CD4-positive, alpha-beta T cell treated with Interleukin-15 for 1 hour (primary cell): ENCODE measurements at regions not wholly inside any gene's neighbourhood (a gene's known extent, or its start where the extent isn't known, plus 50 kb on each side); places are given as distances from the start of the nearest gene placed in this dataset.
"Not testable (repeated sequence)": the region's sequence is repeated elsewhere in the genome, so short reads cannot be mapped to it uniquely, and the experiment has no call there.

Experiments used
- DNase-seq: peaks from one replicate; pipeline ENCODE4 v3.0.0-alpha.2; 2020

- DNase-seq: no peak
These were observed 117.7 kb upstream of the NR3C1 start for GRCh38 chr5:143521141-143521540.

GRCh38 chr5:143519215-143519614 lies 115.7 kb upstream of the NR3C1 start:
- not testable (repeated sequence) for DNase-seq

- not testable (repeated sequence) for DNase-seq
These were observed 114.3 kb upstream of the NR3C1 start for GRCh38 chr5:143517824-143518223.

GRCh38 chr5:143516249-143516648 lies 112.8 kb upstream of the NR3C1 start:
- DNase-seq: no peak

- no peak for DNase-seq
These were observed 112.3 kb upstream of the NR3C1 start for GRCh38 chr5:143515829-143516228.

GRCh38 chr5:143514616-143515335 lies 111.3 kb upstream of the NR3C1 start:
- DNase-seq: no peak

- no peak for DNase-seq
These were observed 110.2 kb upstream of the NR3C1 start for GRCh38 chr5:143513720-143514119.

- no peak for DNase-seq
These were observed 108.2 kb upstream of the NR3C1 start for GRCh38 chr5:143511736-143512135.

- no peak for DNase-seq
These were observed 106.3 kb upstream of the NR3C1 start for GRCh38 chr5:143509758-143510221.

- DNase-seq: no peak
These were observed 103.5 kb upstream of the NR3C1 start for GRCh38 chr5:143506836-143507552.

- no peak for DNase-seq
These were observed 102.4 kb upstream of the NR3C1 start for GRCh38 chr5:143505934-143506333.

GRCh38 chr5:143505354-143505753 lies 101.9 kb upstream of the NR3C1 start:
- no peak for DNase-seq

GRCh38 chr5:143501310-143502044 lies 98.0 kb upstream of the NR3C1 start:
- DNase-seq: no peak

GRCh38 chr5:143499480-143500114 lies 96.1 kb upstream of the NR3C1 start:
- DNase-seq: no peak

GRCh38 chr5:143498821-143499220 lies 95.3 kb upstream of the NR3C1 start:
- DNase-seq: no peak

GRCh38 chr5:143497749-143498148 lies 94.3 kb upstream of the NR3C1 start:
- no peak for DNase-seq

GRCh38 chr5:143496943-143497342 lies 93.5 kb upstream of the NR3C1 start:
- DNase-seq: no peak

GRCh38 chr5:143495821-143496275 lies 92.4 kb upstream of the NR3C1 start:
- DNase-seq: no peak

GRCh38 chr5:143495110-143495509 lies 91.6 kb upstream of the NR3C1 start:
- DNase-seq: no peak

GRCh38 chr5:143494595-143494994 lies 91.1 kb upstream of the NR3C1 start:
- no peak for DNase-seq

- no peak for DNase-seq
These were observed 90.7 kb upstream of the NR3C1 start for GRCh38 chr5:143494162-143494561.

GRCh38 chr5:143492783-143493182 lies 89.3 kb upstream of the NR3C1 start:
- DNase-seq: no peak

GRCh38 chr5:143491646-143492045 lies 88.2 kb upstream of the NR3C1 start:
- no peak for DNase-seq
